Glomerular endothelial cell (primary cell): ENCODE measurements at regions not wholly inside any gene's neighbourhood (a gene's known extent, or its start where the extent isn't known, plus 50 kb on each side); places are given as distances from the start of the nearest gene placed in this dataset.
"Not testable (repeated sequence)": the region's sequence is repeated elsewhere in the genome, so short reads cannot be mapped to it uniquely, and the experiment has no call there.

Experiments
- DNase-seq: peaks from one replicate; pipeline ENCODE4 v3.0.0-alpha.2; 2011; ENCODE audit warnings: low read depth, low spot score; ENCODE audit errors: extremely low read depth

DNA sequence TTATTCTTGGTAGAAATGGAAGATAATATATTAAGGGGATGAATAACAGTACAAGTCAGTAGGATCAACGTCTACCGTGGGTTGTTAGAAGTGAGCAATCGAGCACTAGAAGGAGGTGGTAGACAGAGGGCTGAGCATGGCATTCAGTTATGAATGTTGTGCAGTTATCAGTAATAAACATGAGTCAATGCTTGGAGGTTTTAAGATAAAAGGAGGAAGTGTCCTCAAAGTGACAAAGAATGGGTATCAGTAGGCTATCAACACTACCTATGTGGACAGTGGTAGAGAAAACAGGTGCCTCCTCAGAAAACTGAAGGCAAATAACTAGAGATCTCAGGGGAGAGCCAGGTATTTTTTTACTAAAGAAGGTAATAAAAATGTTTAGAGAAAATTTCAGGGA lies 1607.0 kb downstream of the PCDH9 start:
- no peak for DNase-seq

DNA sequence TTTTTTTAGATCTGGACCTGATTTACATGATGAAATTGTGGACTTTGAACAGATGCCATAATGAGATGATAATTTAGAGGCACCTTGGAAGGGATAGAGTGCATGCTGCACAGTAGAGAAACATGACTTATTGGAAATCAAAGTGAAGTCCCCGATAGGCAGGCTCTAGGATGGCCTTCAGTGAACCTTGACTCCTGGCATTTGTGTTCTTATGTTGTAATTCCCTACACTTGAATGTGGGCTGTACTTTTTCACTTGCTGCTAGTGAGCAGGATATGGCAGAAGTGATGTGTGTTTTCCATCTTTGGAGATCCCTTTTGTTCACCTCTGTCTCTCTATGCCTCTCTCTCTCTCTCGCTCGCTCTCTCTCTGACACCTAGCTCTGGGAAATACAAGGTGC lies 1614.6 kb downstream of the PCDH9 start:
- no peak for DNase-seq

DNA sequence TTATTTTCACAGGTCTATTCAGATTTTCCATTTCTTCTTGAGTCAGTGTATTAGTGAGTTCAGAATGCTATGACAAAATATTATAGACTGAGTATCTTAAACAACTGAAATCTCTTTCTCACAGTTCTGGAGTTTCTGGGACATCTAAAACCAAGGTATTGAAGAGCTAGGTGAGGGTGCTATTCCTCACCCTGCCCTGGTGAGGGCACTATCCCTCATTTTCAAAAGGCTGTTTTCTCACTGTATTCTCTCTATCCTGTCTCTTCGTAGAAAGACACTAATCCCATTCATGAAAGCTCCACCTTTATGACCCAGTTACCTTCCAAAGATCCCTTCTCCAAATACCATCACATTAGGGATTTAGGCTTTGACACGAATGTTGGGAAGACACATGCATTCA lies 1617.1 kb downstream of the PCDH9 start:
- no peak for DNase-seq

DNA sequence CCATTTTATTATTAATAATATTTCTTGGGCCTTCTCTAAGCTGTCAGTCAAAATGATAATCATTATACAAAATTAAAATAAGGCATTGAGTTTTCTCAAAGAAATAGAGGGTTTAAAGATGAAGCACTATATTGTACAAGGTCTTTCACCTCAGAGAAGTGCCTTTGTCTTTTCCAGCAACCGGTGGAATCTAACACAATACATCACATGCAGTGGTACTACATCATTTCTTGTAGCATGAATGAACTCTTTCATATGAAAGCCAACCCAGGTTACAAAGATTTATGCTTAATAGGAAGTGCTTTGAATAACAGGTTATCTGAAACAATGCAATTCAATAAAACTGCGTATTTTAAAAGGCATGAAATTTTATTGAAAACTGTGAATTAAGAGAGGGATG lies 1620.8 kb downstream of the PCDH9 start:
- DNase-seq, result no peak

DNA sequence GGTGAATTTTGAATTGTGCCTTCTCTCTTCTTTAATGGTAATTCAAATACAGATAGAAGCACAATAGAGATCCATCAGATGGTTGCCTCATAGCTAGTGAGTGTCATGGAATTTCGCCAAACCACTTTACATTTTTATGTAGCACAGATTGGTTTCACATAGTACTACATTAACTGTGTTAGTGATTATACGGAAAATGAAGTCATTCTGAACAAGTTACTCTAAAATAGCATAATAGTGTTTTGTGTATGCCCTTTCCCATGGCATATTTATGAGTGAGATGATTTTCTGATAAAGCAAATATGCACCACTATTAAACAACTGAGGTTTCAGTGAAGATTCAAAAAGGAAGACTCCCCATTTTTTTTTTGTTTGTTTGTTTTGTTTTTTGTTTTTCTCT lies 1623.5 kb downstream of the PCDH9 start:
- no peak for DNase-seq

GRCh38 chr13:65605396-65605795 lies 1624.7 kb downstream of the PCDH9 start:
- no peak for DNase-seq

DNA sequence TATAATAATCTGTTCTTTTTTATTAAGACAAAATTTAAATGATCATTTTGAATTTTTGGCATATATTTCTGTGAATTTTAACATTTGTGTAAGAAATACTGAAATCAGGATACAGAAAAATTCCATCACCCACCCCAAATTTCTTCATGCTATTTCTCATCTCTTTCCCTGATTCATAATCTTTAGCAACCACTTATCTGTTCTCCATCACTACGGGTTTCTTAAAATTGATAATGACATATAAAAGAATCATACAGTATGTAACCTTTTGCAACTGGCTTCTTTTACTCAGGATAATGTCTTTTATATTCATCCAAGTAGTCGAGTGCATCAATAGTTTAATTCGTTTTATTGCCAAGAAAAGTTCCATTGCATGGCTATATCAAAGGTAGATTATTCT lies 1627.0 kb downstream of the PCDH9 start:
- no peak for DNase-seq

DNA sequence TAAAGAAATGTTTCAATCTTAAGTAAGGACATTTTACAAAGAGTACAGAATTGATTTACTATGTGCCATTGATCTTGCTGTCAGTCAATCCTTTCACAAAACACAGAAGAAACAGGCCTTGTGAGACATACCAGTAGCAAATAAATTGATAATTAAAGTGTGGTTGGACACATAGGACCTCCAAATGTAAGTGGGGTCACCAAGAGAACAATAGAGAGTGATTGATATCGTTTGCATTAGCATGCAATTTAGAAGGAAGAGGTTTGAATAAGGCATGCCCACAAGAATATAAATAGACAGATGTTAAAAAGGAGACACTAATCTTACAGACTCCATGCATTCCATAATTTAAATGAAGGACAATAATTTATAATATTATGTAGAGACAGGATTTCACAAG lies 1628.3 kb downstream of the PCDH9 start:
- DNase-seq, result no peak

DNA sequence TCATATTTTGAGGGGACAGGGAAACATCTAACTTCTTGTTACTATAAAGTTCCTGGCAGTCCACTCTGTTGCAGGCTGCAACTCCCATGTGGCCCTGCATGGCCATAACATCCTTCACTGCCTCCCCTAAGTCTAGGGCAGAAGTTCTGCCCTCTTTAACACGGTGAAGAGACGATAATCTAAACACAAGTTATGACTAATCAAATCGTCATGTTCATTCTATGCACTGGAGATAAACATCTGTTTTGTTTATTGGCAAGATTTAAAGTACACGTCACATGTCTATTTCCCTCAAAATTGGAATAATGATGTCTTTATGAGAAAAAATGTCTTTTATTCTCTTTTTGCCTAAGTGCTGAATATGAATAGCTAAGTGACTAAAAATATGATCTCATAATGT lies 1629.4 kb downstream of the PCDH9 start:
- DNase-seq, result peak; percentile 4

DNA sequence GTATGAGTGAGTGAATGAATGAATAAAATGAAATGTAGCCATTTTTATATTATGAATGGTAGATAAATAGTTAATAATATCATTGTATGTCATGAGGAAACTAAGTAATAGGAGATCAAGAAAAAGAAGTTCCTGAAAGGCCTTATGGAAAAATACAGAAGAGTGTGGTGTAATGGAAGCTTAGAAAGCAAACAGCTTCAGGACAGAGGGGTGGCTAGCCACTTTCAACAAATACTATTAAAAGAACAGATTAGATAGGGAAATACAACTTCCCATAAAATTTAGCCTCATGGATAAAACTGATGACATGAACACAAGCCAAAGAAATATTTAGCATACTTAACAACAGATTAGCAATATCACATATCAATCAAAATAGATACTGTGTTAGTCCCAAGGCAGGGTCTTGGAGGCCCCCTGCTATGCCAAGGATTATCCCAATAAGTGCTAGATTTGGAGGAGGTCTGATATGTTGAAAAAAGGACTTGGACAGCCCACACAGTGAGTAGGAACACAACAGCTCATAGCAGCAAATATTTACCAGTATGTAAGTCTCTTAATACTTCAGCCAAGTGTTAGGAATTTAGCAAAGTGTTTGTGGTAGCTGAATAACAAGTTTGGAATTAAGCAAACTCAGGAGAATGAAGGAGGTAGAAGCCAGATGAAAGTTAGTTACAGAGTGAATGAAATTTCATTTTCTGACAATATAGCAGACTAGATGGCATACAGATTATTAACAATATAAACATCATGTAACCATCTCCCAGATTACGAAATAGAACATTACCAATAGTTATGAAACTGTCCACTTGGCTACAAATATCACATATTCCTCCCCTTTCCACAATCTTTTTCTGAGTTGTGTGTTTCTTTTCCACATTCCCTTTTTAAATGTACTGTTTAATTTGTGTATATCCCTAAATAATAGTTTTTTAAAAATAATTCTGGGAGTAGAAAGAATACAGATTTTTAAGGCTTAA lies 1632.0 kb downstream of the PCDH9 start:
- DNase-seq, result no peak

DNA sequence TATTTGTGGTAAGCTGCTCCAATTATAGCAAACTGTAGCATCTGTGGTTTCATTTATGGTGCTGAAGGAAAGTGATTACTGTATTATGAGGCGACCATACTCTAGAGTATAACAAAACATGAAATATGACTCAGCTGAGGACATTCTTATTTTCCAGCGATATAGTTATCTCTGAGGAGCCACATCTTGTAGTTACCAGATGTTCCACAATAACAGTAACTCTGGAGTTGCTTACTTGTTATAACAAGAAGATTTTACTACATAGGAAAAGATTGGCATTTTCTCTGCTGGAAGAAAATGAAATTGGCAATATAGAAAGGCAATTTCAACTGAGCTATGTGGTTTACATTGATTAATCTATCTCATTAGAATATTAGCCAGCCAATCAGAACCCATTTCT lies 1634.2 kb downstream of the PCDH9 start:
- DNase-seq, result no peak

DNA sequence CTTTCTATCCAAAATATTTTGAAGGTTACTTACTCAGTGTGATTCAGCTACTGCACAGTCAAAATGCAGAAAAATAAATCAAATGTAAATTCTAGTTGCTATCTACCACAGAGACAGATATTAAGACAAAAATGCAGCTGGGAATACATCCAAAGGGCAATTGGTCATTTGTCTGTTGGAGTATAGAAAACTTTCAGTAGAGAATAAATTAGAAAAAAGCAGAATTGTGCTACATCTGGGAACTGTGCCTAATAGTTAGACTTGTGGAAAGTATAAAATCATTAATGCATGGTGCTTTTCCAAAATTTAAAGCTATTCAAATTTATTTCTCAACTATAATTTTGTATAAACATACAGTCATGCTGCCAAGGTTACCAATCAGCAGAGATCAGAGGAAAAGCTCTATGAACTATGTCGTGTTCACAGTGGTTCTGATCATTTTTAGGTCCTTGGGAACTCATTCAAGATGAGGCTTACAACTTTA lies 1635.8 kb downstream of the PCDH9 start:
- no peak for DNase-seq

GRCh38 chr13:65593298-65593874 lies 1636.8 kb downstream of the PCDH9 start:
- DNase-seq, result no peak

DNA sequence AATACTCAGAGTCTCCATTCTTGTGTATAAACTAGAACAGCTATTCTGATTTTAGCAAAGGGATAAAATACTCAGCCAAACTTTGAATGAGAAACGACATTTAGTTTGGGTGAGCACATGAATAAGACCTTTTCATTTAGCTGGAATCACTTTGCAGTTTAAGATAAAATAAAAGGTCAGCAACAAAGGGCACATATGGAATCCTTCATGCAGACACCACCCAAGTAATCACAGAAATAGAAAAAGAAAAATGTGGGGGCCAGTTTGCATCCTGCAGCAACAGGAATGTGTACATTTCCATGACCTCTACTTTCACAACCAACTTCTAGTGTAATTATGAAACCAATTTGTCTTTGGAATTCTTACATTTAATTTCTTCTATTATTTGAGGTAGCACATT lies 1637.4 kb downstream of the PCDH9 start:
- no peak for DNase-seq

DNA sequence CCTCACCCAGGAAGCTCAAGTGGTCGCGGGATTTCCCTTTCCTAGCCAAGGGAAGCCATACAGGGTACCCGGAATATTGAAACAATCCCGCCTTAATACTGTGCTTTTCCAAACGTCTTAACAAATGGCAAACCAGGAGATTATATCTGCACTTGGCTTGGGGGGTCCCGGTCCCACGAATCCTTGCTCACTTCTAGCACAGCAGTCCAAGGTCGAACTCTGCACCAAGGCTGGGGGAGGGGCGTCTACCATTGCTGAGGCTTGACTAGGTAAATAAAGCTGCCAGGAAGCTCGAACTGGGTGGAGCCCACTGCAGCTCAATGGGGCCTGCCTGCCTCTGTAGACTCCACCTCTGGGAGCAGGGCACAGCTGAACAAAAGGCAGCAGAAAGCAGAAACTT lies 1644.8 kb downstream of the PCDH9 start:
- no peak for DNase-seq

DNA sequence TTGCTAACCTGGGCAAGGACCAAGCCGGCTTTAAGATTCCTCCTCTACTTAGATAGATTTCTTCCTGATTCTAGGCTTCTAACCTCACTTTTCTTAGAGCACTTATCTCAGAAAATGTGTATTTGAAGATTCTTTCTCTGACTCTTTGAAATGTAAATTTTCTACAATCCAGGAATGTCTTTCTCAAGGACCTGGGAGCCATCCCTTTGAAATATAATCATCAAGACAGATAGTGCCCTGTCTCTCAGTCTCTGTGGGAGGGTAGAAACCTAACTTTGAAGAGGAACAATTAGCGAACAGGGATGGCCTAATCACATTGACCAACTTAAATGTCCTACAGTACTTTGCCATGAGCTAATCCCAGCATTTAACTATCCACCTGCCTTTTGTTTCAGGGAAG lies 1646.0 kb downstream of the PCDH9 start:
- DNase-seq, result no peak

DNA sequence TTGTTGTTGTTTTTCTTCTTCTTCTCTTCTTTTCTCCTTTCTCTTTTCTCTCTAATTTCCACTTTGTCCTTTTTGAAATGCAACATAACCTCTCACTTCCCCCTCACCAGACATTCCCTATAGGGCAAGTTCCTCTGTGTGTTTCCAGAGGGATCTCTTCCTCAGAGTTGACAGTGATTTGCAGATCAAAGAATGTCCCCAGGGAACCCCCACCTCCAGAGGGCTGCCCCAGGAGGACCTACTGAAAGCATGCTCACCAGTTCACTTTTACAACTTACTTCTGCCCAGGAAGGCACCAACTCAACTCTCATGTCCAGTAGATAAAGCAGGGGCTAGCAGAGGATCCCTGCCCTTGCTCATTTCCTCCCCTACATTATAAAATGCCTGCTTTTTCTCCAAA lies 1648.0 kb downstream of the PCDH9 start:
- no peak for DNase-seq

DNA sequence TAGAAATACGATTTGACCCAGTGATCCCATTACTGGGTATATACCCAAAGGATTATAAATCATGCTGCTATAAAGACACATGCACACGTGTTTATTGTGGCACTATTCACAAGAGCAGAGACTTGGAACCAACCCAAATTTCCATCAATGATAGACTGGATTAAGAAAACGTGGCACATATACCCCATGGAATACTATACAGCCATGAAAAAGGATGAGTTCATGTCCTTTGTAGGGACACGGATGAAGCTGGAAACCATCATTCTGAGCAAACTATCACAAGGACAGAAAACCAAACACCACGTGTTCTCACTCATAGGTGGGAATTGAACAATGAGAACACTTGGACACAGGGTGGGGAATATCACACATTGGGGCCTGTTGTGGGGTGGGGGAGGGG lies 1665.6 kb downstream of the PCDH9 start:
- DNase-seq, result not testable (repeated sequence)

DNA sequence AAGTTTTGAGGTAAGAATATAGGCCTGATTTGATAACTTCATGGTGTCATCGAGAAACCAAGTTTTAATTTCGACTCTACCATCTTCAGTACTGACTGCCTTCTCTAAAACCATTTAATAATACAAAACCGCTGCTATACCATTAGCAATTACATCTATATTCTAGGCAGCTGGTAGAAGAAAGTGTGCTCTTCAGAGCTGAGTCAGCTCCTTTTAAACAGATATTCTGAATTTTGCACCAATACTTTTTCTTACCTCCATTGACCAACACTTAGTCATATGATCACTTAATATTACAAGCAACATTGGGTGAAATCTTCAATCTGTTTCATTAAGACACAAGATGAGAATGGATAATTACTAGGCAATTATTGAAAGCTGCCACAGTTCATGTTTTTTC lies 1667.8 kb downstream of the PCDH9 start:
- no peak for DNase-seq

GRCh38 chr13:65560936-65561335 lies 1669.2 kb downstream of the PCDH9 start:
- DNase-seq, result no peak

DNA sequence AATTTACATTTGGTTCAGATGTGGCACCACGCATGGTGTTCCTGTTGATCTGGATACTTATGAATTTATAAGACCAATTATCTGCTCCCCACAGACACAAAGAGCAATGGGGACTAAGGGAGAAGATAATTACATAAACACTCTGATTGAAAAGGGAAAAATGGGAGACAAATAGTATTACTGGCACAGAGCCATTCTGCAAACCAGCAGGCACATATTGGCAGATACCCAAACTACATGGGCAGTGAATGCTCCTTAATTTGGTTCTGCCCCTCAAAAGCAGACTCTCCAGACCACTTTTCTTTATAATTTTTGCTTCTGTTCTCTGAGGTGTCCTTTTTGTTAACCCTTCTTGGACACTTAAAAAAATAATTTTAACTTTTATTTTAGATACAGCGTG lies 1674.2 kb downstream of the PCDH9 start:
- no peak for DNase-seq

GRCh38 chr13:65553096-65553727 lies 1676.9 kb downstream of the PCDH9 start:
- DNase-seq, result no peak
